ENCODE measurements at regions not wholly inside any gene's neighbourhood (a gene's known extent, or its start where the extent isn't known, plus 50 kb on each side); places are given as distances from the start of the nearest gene placed in this dataset.

GRCh38 chr6:121600389-121601168 is 165.1 kb downstream of the GJA1 start:
- Histone ChIP-seq H3K4me1 (ENCODE audit: control insufficient read depth, insufficient read depth, low read length) (no peaks in the 10 kb centered on the region), H3K27ac (ENCODE audit: extremely low read depth, low read depth, low read length) (no peak overlapping the region), H3K4me3 (ENCODE audit: low read depth, low read length) (no peak overlapping the region), H3K9me3 (ENCODE audit: control insufficient read depth, insufficient read depth, low read depth, low read length) (no peaks in the 10 kb centered on the region), H3K36me3 (ENCODE audit: control insufficient read depth in 2 of 2, insufficient read depth in 1 of 2, low read length in 2 of 2) (no peaks in the 10 kb centered on the region)
- POLR2A ChIA-PET = no interaction called here
- TF ChIP-seq ZNF416 (tag by site-specific recombination; IDR thresholded peaks at IDR 0.05) (no peak), ZBTB44 (tag by site-specific recombination; IDR thresholded peaks at IDR 0.05) (no peak), ZNF621 (tag by site-specific recombination; IDR thresholded peaks at IDR 0.05) (no peak), PRDM1 (tag by site-specific recombination; IDR thresholded peaks at IDR 0.05) (no peak), KLF16 (tag by site-specific recombination; IDR thresholded peaks at IDR 0.05) (no peak), MEIS1 (CRISPR knock-in tag; IDR thresholded peaks at IDR 0.05; ENCODE audit: borderline replicate concordance) (no peak)
- TF ChIP-seq, protein P1, sequence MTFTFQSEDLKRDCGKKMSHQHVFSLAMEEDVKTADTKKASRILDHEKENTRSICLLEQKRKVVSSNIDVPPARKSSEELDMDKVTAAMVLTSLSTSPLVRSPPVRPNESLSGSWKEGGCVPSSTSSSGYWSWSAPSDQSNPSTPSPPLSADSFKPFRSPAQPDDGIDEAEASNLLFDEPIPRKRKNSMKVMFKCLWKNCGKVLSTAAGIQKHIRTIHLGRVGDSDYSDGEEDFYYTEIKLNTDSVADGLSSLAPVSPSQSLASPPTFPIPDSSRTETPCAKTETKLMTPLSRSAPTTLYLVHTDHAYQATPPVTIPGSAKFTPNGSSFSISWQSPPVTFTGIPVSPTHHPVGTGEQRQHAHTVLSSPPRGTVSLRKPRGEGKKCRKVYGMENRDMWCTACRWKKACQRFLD (tag by site-specific recombination; IDR thresholded peaks at IDR 0.05) = no peak
- TF ChIP-seq, protein P2, sequence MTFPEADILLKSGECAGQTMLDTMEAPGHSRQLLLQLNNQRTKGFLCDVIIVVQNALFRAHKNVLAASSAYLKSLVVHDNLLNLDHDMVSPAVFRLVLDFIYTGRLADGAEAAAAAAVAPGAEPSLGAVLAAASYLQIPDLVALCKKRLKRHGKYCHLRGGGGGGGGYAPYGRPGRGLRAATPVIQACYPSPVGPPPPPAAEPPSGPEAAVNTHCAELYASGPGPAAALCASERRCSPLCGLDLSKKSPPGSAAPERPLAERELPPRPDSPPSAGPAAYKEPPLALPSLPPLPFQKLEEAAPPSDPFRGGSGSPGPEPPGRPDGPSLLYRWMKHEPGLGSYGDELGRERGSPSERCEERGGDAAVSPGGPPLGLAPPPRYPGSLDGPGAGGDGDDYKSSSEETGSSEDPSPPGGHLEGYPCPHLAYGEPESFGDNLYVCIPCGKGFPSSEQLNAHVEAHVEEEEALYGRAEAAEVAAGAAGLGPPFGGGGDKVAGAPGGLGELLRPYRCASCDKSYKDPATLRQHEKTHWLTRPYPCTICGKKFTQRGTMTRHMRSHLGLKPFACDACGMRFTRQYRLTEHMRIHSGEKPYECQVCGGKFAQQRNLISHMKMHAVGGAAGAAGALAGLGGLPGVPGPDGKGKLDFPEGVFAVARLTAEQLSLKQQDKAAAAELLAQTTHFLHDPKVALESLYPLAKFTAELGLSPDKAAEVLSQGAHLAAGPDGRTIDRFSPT (tag by site-specific recombination; IDR thresholded peaks at IDR 0.05) = no peak
- CTCF ChIA-PET = interaction anchor here (0.6 to 0.7 kb wide), 3 partner anchors 11 to 319 kb away, joined by 3 to 4 read pairs (median 3); no protein-coding TSS in a partner anchor

DNA sequence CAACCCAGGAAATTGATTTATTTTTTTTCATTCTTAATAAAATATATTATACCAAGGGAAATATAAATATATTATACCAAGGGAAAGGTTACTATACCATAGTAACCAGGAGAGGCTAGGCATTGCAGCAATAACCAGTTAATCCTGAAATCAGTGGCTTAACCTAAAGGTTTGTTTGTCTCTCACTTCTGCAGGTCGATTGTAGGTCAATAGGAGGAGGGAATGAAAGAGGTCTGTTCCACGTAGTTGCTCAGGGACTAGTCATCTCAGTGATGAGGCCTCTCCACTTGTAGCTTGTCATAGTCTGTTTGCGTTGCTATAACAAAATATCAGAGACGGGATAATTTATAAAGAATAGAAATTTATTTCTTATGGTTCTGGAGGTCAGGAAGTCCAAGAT is 168.0 kb downstream of the GJA1 start:
- CTCF ChIA-PET = no interaction called here
- no peak for TF ChIP-seq ZNF202 (tag by site-specific recombination; IDR thresholded peaks at IDR 0.05; ENCODE audit: borderline replicate concordance)
- no peak for TF ChIP-seq FEZF1 (tag by site-specific recombination; IDR thresholded peaks at IDR 0.05)
- TF ChIP-seq ZNF274 (IDR thresholded peaks at IDR 0.05; ENCODE audit: low read length) = no peak
- TF ChIP-seq ZNF274 (tag by site-specific recombination; IDR thresholded peaks at IDR 0.05; ENCODE audit: borderline replicate concordance) = no peak
- TF ChIP-seq MZF1 (tag by site-specific recombination; IDR thresholded peaks at IDR 0.05; ENCODE audit: borderline replicate concordance) = no peak
- TF ChIP-seq SP3 (tag by site-specific recombination; IDR thresholded peaks at IDR 0.05) = no peak
- TF ChIP-seq, protein P3, sequence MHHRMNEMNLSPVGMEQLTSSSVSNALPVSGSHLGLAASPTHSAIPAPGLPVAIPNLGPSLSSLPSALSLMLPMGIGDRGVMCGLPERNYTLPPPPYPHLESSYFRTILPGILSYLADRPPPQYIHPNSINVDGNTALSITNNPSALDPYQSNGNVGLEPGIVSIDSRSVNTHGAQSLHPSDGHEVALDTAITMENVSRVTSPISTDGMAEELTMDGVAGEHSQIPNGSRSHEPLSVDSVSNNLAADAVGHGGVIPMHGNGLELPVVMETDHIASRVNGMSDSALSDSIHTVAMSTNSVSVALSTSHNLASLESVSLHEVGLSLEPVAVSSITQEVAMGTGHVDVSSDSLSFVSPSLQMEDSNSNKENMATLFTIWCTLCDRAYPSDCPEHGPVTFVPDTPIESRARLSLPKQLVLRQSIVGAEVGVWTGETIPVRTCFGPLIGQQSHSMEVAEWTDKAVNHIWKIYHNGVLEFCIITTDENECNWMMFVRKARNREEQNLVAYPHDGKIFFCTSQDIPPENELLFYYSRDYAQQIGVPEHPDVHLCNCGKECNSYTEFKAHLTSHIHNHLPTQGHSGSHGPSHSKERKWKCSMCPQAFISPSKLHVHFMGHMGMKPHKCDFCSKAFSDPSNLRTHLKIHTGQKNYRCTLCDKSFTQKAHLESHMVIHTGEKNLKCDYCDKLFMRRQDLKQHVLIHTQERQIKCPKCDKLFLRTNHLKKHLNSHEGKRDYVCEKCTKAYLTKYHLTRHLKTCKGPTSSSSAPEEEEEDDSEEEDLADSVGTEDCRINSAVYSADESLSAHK (tag by site-specific recombination; IDR thresholded peaks at IDR 0.05) = no peak
- TF ChIP-seq, protein P2 (tag by site-specific recombination; IDR thresholded peaks at IDR 0.05) = no peak
- TF ChIP-seq, protein P4, sequence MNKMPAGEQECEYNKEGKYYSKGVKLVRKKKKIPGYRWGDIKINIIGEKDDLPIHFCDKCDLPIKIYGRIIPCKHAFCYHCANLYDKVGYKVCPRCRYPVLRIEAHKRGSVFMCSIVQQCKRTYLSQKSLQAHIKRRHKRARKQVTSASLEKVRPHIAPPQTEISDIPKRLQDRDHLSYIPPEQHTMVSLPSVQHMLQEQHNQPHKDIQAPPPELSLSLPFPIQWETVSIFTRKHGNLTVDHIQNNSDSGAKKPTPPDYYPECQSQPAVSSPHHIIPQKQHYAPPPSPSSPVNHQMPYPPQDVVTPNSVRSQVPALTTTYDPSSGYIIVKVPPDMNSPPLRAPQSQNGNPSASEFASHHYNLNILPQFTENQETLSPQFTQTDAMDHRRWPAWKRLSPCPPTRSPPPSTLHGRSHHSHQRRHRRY (tag by site-specific recombination; IDR thresholded peaks at IDR 0.05) = no peak
- TF ChIP-seq PATZ1 (tag by site-specific recombination; IDR thresholded peaks at IDR 0.05) = no peak
- TF ChIP-seq, protein P5, sequence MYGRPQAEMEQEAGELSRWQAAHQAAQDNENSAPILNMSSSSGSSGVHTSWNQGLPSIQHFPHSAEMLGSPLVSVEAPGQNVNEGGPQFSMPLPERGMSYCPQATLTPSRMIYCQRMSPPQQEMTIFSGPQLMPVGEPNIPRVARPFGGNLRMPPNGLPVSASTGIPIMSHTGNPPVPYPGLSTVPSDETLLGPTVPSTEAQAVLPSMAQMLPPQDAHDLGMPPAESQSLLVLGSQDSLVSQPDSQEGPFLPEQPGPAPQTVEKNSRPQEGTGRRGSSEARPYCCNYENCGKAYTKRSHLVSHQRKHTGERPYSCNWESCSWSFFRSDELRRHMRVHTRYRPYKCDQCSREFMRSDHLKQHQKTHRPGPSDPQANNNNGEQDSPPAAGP (tag by site-specific recombination; IDR thresholded peaks at IDR 0.05) = no peak
- no peak for TF ChIP-seq ZBTB1 (tag by site-specific recombination; IDR thresholded peaks at IDR 0.05)

More for the DNA sequence above, 168.0 kb downstream of the GJA1 start:
- POLR2A ChIA-PET = no interaction called here
- H3K4me3 ChIP-seq (ENCODE audit: low read depth, low read length) = no peak overlapping the region
- no peak overlapping the region for H3K27ac ChIP-seq (ENCODE audit: extremely low read depth, low read depth, low read length)
- H3K4me1 ChIP-seq (ENCODE audit: control insufficient read depth, insufficient read depth, low read length) = no peaks in the 10 kb centered on the region
- H3K9me3 ChIP-seq (ENCODE audit: control insufficient read depth, insufficient read depth, low read depth, low read length) = no peaks in the 10 kb centered on the region
- H3K36me3 ChIP-seq (ENCODE audit: control insufficient read depth in 2 of 2, insufficient read depth in 1 of 2, low read length in 2 of 2) = no peaks in the 10 kb centered on the region
